GM21529 (cell line): ENCODE measurements at regions not wholly inside any gene's neighbourhood (a gene's known extent, or its start where the extent isn't known, plus 50 kb on each side); places are given as distances from the start of the nearest gene placed in this dataset.

Experiments used
- ATAC-seq: cut with Tn5 transposase; IDR thresholded peaks from one replicate; pipeline ENCODE4 v1.9.1; 2021; ENCODE audit not compliant: unreplicated experiment

DNA sequence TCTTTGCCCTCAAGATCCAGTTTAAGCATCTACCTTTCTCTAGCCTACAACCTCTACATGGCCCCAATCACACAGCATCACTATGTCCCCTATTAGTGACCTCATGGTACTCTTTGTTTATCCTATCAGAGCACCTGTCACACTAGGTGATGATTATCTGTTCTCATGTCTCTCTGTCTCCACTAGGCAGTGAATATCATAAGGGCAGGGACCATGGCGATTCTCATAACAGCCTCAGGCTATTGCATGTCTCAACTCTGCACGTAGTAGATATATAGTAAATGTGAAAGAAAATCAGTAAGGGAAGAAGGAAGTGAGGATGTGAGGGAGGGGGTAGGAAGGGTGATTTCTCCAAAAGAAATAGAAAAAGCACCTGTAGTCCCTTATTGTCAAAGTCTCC lies 311.0 kb downstream of the NSG2 start:
- ATAC-seq: no peak

DNA sequence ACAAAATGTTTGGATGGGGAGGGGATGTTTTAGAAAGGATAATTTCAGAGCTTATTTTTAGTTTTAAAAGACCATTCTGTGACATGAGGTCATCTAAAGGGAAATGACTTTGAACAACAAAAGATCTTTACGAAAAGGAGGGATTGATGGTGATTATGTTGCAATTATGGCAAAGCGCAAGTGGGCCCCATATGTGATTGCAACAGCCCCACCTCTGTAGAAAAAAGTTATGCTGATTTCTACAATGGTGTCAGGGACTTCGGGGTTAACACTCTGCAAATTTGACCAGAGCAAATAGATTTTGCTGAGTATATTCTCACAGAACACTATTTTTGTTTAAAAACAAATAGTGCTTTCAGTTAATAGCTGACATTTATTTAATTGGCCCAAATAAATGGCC lies 312.8 kb downstream of the NSG2 start:
- no peak for ATAC-seq

DNA sequence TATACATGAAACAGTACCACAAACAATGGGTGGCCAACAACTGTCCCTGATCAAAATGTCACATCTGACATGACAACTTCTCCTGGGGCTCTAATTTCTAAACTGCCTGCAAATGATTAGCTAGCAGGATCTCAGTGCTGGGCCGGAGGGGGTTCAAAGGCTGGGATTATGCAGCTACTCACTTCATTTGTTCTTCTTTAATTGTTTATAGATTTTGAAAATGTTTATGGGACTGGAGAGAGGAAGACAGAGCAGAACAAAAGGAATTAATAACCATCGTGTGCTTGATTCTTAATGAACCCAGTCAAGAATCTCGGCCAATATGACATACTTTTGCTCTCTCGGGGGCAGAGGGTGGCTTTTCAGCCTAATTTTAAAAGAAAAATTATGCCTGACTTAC lies 313.6 kb downstream of the NSG2 start:
- ATAC-seq: no peak

DNA sequence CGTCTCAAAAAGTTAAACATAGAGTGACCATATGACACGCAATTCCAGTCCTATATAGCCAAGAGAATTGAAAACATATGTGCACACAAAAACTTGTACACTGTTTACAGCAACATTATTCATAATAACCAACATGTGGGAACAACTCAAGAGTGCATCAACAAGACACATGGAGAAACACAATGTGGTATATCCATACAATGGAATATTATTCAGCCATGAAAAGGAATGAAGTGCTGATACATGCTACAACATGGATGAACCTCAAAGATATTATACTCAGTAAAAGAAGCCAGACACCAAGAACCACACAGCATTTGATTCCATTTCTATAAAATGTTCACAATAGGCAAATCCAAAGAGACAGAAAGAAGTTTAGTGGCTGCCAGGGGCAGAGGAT lies 317.0 kb downstream of the NSG2 start:
- ATAC-seq: no peak

DNA sequence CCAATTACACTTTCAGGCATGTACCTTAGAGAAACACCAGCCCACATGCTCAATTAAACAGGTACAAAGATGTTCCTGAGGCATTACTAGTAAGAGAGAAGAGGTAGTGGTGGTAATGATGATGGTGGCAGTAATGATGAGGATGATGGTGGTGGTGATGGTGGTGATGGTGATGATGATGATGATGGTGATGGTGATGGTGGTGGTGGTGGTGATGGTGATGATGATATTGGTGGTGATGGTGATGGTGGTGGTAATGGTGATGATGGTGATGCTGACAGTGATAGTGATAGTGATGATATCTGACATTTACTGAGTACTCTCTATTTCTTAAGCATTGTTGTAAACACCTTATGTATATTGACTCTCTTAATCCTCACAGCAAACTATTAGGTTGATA lies 318.4 kb downstream of the NSG2 start:
- no peak for ATAC-seq

DNA sequence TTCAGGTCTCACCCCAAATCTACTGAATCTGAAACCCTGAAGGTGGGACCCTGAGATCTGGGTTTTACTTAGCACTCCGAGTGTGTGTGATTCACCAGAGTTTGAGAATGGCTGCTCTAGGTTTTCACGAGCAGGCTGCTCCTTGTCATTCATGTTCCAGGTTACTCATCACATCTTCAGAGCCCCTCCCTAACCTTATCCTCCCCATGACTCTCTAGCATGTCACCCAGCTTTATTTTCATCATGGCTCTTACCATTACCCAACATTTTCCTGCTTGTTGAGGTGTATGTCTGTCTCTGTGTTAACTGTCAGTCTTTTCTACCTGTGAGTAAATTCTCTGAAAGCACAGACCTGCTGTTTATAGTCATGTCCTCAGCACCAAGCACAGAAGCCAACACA lies 319.2 kb downstream of the NSG2 start:
- no peak for ATAC-seq

DNA sequence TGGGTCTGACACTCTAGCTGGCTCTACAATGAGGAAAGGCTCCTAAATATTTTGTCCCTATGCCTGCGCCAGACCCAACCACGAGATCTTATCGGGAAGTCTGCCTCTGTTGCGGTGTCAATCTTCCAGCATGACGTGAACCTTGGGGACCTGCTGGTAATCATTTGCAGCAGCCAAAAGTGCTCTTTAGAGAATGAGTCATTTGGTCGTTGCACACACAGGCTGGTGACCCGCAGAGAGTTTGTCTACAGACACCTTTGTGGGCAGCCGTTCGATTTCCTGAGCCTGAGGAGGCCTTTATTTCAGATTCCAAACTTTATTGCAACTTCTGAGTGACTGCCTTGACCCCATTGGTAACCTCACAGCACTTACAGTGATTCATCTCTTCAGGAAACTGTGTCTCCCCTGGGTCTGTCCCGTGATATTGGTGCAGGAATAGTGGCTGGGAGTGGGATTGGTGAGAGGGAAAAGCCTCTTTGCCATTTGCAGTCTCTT lies 326.1 kb downstream of the NSG2 start:
- no peak for ATAC-seq

DNA sequence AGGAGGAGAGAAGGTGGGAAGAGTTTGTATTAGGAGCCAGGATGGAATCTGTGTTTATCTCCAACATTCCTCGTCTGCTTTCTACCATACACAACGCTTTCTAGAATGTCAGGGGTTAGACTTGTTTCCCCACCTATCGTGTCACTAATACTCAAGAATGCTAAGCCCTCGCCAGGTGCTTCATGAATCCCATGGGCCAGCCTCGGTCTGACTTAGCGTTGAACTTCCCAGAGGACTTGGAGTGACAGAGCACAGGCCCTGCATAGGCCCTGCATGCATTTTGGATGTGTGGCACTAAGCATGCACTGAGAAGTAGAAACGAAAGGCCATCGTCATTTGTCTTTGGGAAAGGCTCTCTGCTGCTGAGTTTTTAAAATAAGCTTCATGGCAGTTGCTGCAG lies 328.7 kb downstream of the NSG2 start:
- no peak for ATAC-seq

DNA sequence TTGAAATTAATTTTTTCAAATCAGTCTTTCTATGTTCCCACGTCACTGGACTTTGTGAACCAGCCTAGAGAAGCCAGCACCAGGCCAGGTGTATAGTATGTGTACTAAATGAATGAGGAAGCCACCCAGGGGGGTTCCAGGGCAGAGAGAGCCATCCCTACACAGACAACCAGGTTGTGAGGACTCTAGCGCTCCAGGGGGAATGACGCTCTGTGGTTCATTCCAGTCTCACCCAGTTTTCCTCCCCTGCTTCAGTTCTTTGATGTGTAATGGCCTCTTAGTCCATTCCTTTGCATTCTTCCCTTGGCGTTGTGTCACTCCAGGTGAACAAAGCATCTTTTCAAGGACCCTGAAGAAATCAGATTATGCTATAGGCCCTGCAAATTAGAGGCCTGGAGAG lies 330.6 kb downstream of the NSG2 start:
- no peak for ATAC-seq

DNA sequence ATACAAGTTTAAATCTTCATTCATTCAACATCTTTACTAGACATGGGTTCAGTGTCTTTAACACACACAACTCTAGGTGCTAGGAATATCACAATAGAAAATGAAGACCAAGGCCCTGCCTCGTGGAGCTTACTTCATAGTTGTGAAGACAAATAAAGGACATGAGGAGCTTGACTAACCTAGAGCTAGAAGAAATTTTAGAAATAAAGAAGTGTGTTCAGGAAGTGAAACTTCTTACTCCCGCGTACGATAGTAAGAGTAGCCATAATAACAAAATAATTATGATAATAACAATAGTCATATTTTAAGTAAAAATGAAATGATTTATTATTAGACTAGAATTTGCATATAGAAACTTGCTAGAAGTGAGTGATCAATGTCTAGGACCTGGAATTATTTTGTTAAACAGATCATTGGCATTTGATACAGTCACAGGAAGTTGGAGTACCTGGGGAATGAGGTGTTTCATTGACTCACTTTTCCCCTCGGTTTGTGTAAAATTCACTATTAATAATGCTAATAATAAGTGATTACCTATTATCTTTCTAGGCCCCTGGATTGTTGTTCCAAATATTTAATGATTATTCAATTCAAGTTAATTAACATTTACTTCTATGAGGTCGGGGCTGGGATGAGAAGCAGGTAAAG lies 331.3 kb downstream of the NSG2 start:
- no peak for ATAC-seq

DNA sequence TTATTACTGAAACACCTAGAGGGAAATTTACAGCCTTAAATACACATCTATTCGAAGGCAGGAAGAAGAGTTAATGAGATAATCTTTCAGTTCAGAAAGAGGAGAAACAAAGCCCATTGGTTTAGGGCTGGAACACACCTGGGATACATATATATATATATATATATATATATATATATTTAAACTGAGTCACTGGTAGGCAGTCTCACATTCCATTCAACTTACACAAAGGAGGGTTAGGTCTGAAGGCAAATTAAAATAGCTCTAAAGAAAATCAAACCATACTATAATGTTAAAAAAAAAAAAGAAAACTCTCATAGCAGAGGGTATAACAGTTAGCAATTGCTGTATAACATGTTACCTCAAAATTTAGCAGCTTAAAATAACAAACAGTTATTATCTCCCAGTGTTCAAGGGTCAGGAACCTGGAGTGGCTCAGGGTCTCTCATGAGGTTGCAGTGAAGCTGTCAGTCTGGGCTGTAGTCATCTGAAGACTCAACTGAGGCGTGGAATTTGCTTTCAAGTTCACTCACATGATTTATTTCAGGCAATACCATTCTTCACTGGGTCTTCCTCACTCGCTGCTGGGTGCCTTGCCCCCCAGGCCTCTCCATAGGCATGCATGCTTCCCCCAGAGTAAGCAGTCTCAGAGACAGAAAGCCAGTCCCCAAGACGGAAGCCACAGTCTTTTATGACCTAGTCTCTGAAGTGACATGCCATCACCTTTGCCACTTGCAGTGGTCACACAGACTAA lies 332.8 kb downstream of the NSG2 start:
- ATAC-seq: no peak

DNA sequence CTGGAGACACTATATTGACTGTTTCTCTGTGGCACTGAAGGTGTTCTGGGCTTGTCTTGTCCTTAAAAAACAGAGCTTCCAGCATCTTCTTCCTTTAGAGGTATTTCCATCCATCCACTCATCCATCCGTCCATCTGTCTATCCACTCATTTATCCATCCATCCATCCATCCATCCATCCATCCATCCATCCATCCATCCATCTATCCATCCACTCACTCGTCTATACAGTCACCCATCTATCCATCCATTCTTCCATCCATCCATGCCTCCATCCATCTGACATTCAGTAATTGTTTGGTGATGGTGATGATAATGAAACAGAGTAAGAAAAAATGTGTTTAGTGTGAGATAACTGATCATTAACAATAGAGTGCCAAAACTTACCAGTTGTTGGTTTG lies 334.8 kb downstream of the NSG2 start:
- no peak for ATAC-seq

DNA sequence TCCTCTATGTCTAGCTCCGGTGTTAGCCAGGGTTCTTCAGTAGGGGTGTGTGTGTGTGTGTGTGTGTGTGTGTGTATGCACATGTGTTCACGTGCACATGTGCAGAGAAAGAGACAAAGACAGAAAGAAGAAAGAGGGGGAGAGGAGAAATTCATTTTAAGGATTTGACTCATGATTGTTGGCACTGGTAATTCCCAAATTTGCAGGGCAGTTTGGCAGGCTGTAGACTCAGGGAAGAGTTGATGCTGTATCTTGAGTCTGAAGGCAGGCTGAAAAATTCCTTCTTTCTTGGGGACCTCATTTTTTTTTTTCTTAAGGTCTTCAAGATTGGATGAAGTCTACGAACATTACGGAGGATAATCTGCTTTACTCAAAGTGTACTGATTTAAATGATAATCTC lies 335.7 kb downstream of the NSG2 start:
- no peak for ATAC-seq

DNA sequence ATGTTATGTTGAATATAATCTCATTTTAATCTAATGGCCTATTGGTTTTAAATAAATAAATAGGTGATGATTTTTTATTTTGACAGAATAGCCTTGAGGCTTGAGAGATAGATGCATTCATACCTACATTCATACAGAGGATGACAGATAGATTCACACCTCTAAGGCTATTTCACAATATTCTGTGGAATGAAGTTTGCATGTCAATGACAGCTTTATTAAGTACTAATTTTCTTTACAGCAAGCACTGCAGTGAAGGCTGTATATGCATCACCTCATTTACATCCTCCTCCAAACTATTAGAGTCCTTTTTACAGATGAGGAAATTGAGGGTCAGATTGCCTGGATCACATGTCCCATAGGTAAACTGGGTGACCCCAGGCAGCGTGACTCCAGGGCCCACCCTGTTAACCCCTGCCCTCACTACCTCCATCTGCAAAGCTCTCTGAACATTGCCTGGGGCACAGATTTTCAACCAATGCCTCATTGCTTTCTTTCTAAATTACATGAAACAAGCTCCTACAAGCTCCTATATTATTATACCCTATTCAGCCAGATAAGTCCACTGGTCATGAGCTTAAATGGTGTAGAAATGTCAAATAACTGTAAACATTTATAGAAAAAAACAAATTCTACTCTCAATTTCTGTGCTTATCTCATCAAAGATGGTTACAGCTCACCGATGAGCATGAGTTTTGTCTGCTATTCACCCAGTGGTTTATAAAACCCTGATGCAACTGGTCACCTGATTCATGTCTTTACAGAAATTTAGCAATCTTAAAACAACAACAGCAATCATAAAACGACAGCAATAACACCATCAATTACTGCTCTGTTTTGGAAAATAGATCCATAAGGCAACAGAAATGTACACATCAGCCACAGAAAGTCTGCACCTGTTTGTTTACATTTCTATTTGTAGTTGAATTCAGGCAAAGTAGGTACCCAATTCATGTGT lies 338.0 kb downstream of the NSG2 start:
- no peak for ATAC-seq

DNA sequence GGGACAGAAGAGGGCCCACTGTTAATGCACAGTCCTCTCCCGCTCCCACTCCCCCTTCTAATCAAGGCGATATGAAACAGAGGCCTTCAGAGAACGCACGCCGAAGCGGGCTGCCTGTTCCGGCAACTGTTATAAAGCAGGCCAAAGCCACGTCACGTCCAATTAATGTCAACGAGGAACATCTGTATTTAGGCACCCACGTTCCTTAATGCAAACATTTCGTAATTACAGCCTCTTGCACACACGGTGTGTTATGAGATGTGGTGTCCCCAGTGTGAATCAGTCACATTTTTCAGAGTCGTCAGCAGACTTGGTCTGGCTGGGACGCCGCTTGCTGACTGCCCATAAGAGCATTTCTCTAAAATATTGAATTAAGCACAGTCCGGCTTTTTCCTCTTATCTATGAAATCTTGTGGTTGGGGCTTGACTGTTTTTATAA lies 339.0 kb downstream of the NSG2 start:
- ATAC-seq: no peak

DNA sequence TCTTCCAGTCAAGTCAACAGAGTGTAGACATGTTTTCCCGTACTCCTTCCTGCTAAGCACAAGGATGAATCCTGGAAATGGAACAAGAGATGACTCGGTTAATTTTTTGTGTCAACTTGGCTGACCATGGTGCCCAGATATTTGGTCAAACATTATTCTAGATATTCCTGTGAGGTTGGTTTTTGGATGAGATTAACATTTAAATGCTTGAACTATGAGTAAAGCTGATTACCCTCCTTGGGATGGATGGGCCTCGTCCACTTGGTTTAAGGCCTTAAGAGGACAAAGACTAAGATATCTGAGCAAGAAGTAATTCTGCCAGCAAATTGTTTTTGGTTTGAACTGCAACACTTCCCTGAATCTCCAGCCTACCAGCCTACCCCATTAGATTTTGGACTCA lies 338.1 kb upstream of the MSX2 start:
- no peak for ATAC-seq

DNA sequence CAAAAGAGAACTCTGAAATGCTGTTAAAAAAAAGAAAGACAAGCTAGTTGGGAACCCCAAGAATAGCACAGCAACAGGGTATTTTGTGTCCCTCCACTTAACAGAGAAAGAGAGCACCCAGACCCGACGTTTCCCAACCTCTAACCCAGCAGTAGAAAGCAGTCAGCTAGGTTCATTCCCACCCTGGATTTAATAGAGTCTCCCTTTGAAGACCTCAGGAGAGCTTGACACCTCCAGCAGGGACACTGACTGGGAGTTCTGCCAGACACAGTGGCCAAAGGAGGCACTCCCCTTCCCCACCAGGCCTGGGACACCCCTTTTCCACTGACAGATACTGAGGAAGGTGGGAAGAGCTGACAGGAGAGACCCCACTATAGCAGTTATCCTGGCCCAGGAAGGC lies 337.5 kb upstream of the MSX2 start:
- ATAC-seq: no peak

DNA sequence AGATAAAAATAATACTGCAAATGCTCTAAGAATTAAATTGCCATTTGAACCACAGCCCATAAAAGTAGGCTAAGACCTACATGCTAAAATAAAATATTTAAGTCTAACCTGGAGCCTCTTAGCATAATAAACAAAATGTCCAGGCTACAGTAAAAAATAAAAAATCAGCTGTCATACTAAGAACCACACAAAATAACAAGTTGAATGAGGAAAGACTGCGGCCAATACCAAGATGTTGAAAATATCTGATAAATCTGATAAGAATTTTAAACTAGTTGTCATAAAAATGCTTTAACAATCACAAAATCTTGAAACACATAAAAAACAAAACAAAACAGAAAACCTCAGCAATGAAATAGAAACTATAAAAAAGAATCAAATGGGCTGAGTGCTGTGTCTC lies 336.9 kb upstream of the MSX2 start:
- no peak for ATAC-seq

DNA sequence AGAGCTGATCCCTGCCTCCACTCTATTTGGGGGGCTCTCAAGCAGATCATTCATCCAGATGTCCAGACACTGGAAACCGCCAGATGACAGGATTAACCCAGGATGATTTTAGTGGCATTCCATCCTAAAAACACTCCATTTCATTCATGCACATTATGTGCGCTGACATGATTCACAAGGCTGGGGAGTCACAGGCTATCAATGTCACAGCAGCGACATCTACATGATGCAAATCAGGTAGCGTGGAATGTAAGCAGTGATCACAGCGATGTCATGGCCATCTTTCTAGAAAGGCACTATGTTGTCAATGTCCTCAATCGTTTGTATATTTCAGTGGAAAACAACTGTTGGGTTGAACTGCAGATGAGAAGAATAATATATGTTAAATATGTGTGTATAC lies 331.5 kb upstream of the MSX2 start:
- no peak for ATAC-seq

DNA sequence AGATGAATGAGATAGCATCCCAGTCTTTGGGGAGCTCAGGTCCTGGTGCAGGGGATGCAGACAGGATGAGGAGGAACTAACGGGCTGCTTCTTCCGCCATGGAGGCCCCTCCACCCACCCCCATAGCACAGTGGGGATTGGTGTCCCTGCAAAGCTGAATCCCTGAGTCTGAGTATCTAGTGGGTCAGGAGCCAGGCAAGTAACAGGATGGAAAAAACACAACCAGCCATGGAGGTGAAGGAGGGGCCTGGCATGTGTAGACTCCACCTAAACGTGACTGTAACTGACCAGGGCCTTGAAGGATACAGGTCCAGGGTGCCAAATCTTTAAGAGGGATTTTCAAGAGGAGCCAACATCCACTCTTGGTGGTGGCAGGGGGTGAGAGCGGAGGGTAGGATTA lies 327.8 kb upstream of the MSX2 start:
- no peak for ATAC-seq

DNA sequence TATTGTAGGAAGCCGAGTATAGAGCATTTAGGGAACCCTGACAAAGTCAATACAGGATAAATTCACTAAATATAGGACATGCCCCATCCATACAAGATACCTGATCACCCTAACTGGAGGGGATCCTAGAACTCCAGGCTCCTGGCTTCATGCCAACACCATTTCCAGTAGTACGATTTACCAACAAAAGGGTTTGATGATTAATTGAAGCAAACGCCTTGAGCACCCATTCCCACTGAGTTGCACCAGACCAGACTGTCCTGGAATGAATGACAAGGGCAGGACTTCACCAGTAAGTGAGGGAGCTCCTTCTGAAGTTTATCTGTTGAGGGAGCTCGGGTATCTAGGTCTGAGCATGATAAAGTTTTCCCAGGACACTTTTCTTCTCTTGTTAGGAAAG lies 327.2 kb upstream of the MSX2 start:
- ATAC-seq: no peak

DNA sequence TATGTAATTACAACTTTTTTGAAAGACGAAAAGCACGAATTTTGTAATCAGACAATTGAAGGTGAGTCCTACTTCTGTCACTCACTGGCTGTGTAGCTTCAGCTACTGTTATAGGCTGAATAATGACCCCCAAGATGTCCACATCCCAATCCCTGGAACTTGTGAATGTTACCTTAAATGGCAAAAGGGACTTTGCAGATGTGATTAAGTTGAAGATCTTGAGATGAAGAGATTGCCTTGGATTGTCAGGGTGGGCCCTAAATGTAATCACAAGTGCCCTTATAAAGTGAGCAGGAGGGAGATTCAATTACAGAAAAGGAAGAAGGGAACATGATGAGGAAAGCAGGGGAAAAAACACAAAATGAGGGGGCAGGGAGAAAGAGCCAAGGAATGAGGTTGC lies 326.2 kb upstream of the MSX2 start:
- ATAC-seq: no peak
